Mesothelial cell of epicardium (in vitro differentiated cells): ENCODE measurements at regions not wholly inside any gene's neighbourhood (a gene's known extent, or its start where the extent isn't known, plus 50 kb on each side); places are given as distances from the start of the nearest gene placed in this dataset.

Experiments used
- DNase-seq, 2 experiments: peaks; one replicate each; pipeline ENCODE4 v3.0.0; 2021; ENCODE audit warnings: low spot score in 2 of 2; ENCODE audit not compliant: unreplicated experiment in 2 of 2
- H3K27ac Mint-ChIP-seq: 2 replicates; pipeline ENCODE4 v1.8.0; 2021; ENCODE audit warnings: mixed read lengths
- H3K27me3 Mint-ChIP-seq: 2 replicates; pipeline ENCODE4 v1.8.0; 2021; ENCODE audit warnings: low read depth, mixed read lengths
- H3K36me3 Mint-ChIP-seq: 2 replicates; pipeline ENCODE4 v1.8.0; 2021; ENCODE audit warnings: mixed read lengths
- H3K4me1 Mint-ChIP-seq: 2 replicates; pipeline ENCODE4 v1.8.0; 2021; ENCODE audit warnings: mixed read lengths
- H3K4me3 Mint-ChIP-seq: 2 replicates; pipeline ENCODE4 v1.8.0; 2021; ENCODE audit warnings: mild to moderate bottlenecking, moderate library complexity, mixed read lengths
- H3K9me3 Mint-ChIP-seq: 2 replicates; pipeline ENCODE4 v1.8.0; 2021; ENCODE audit warnings: mixed read lengths
- CTCF ChIP-seq: fragments of 200-600 bp; sonication (generic); IDR thresholded peaks from one replicate; pipeline ENCODE4 v1.5.0; 2021; ENCODE audit warnings: antibody characterized with exemption; ENCODE audit not compliant: unreplicated experiment

- no peaks in the 10 kb centered on the region for H3K27me3 Mint-ChIP-seq
- no peaks in the 10 kb centered on the region for H3K9me3 Mint-ChIP-seq
- H3K4me3 Mint-ChIP-seq: no peak overlapping the region
- H3K4me1 Mint-ChIP-seq: no peaks in the 10 kb centered on the region
- no peak for TF ChIP-seq CTCF
- no peaks in the 10 kb centered on the region for H3K36me3 Mint-ChIP-seq
- H3K27ac Mint-ChIP-seq: no peak overlapping the region
- DNase-seq: no peak
Observed at GRCh38 chr5:89560696-89561095, 677.7 kb upstream of the MEF2C start.

- Mint-ChIP-seq H3K4me3 (no peak overlapping the region), H3K9me3 (no peaks in the 10 kb centered on the region), H3K4me1 (no peaks in the 10 kb centered on the region), H3K27me3 (no peaks in the 10 kb centered on the region), H3K27ac (no peak overlapping the region), H3K36me3 (no peaks in the 10 kb centered on the region)
- no peak for DNase-seq
- TF ChIP-seq CTCF: no peak
Observed at GRCh38 chr5:89556215-89556913, 673.4 kb upstream of the MEF2C start.

- Mint-ChIP-seq H3K36me3 (no peaks in the 10 kb centered on the region), H3K9me3 (no peaks in the 10 kb centered on the region), H3K4me1 (peaks cover 5% of the 10 kb centered on the region), H3K27me3 (no peaks in the 10 kb centered on the region), H3K27ac (no peak overlapping the region), H3K4me3 (no peak overlapping the region)
- TF ChIP-seq CTCF: no peak
- DNase-seq: no peak
Observed at GRCh38 chr5:89546657-89547056, 663.7 kb upstream of the MEF2C start.

GRCh38 chr5:89545626-89546025, 662.6 kb upstream of the MEF2C start:
- no peak overlapping the region for H3K4me3 Mint-ChIP-seq
- no peak for DNase-seq
- H3K4me1 Mint-ChIP-seq: peaks cover 5% of the 10 kb centered on the region
- no peaks in the 10 kb centered on the region for H3K9me3 Mint-ChIP-seq
- H3K27ac Mint-ChIP-seq: no peak overlapping the region
- H3K36me3 Mint-ChIP-seq: no peaks in the 10 kb centered on the region
- H3K27me3 Mint-ChIP-seq: no peaks in the 10 kb centered on the region
- TF ChIP-seq CTCF: no peak

GRCh38 chr5:89545076-89545475, 662.1 kb upstream of the MEF2C start:
- no peak overlapping the region for H3K4me3 Mint-ChIP-seq
- H3K4me1 Mint-ChIP-seq: peaks cover 5% of the 10 kb centered on the region
- DNase-seq: no peak
- no peak for TF ChIP-seq CTCF
- H3K36me3 Mint-ChIP-seq: no peaks in the 10 kb centered on the region
- H3K9me3 Mint-ChIP-seq: no peaks in the 10 kb centered on the region
- no peaks in the 10 kb centered on the region for H3K27me3 Mint-ChIP-seq
- no peak overlapping the region for H3K27ac Mint-ChIP-seq

- H3K4me1 Mint-ChIP-seq: peaks cover 5% of the 10 kb centered on the region
- DNase-seq: no peak
- H3K27ac Mint-ChIP-seq: no peak overlapping the region
- H3K36me3 Mint-ChIP-seq: no peaks in the 10 kb centered on the region
- no peak for TF ChIP-seq CTCF
- H3K4me3 Mint-ChIP-seq: no peak overlapping the region
- no peaks in the 10 kb centered on the region for H3K27me3 Mint-ChIP-seq
- no peaks in the 10 kb centered on the region for H3K9me3 Mint-ChIP-seq
Observed at GRCh38 chr5:89542736-89543135, 659.8 kb upstream of the MEF2C start.
